Ovary (tissue), 7 donors: ENCODE measurements at regions not wholly inside any gene's neighbourhood (a gene's known extent, or its start where the extent isn't known, plus 50 kb on each side); places are given as distances from the start of the nearest gene placed in this dataset.

Source experiments
- DNase-seq, 5 donors: peaks; one replicate each; pipeline ENCODE4 v3.0.0-alpha.2; 2019 to 2020
- H3K27ac ChIP-seq, 2 donors: fragments of 200-600 bp; one replicate each; pipeline versions ENCODE4 v1.5.1 to v1.8.0; 2019 to 2022
- H3K27me3 ChIP-seq: fragments of 200-600 bp; one replicate; pipeline ENCODE4 v1.8.0; 2022
- H3K36me3 ChIP-seq: fragments of 200-600 bp; sonication (generic); one replicate; pipeline ENCODE4 v1.5.1; 2019
- H3K4me1 ChIP-seq: one replicate; pipeline ENCODE4 v1.8.1; 2013; ENCODE audit warnings: mild to moderate bottlenecking, moderate library complexity; ENCODE audit not compliant: insufficient read depth
- H3K4me3 ChIP-seq: fragments of 200-600 bp; sonication (generic); one replicate; pipeline ENCODE4 v1.5.1; 2017
- H3K9me3 ChIP-seq, 2 donors: fragments of 200-600 bp in 1 of 2; sonication (generic) in 1 of 2; one replicate each; pipeline versions ENCODE4 v1.5.1 to v1.8.1; 2013 to 2019; ENCODE audit warnings: mild to moderate bottlenecking in 1 of 2, moderate library complexity in 1 of 2
- CTCF ChIP-seq, 3 donors: fragments of 450-650 bp in 2 of 3; fragments of 200-600 bp in 1 of 3; IDR thresholded peaks; one replicate each; pipeline versions ENCODE4 v1.5.1 to v1.8.0; 2016 to 2022; ENCODE audit warnings: antibody characterized with exemption in 3 of 3, mild to moderate bottlenecking in 1 of 3
- EP300 ChIP-seq: sonication (generic); formaldehyde crosslinking; IDR thresholded peaks from one replicate; pipeline ENCODE4 v1.6.1; 2017; ENCODE audit warnings: antibody characterized with exemption
- POLR2A ChIP-seq: fragments of 450-650 bp; IDR thresholded peaks from one replicate; pipeline ENCODE4 v1.6.1; 2017; ENCODE audit warnings: antibody characterized with exemption, mild to moderate bottlenecking, moderate library complexity
- WGBS, 3 donors: extraction: QIAGEN DNeasy Blood & Tissue Kit in 1 of 3; methylation state at CpG; one replicate each; pipeline versions ENCODE4 v1.1.5 to v1.1.7; 2013 to 2017; 5-methylcytosine and 5-hydroxymethylcytosine counted together
- intact Hi-C, 4 donors: fragments of 100-400 bp; cut with DNase I; formaldehyde crosslinking; loops; one replicate each; pipeline versions ENCODE4 v1.11.0 to v1.15.1; 2022 to 2023
- donor health status: DM: no; HTN: no; CAD: no; lungs with moderate emphysema.
- donor health status: DM: no; HTN: no; CAD: no.
- donor health status: Bipolar disorder and iron deficiency.
- donor health status: DM: no; HTN: no; CAD: no.
- donor health status: DM: yes; HTN: yes; CAD: no.

DNA sequence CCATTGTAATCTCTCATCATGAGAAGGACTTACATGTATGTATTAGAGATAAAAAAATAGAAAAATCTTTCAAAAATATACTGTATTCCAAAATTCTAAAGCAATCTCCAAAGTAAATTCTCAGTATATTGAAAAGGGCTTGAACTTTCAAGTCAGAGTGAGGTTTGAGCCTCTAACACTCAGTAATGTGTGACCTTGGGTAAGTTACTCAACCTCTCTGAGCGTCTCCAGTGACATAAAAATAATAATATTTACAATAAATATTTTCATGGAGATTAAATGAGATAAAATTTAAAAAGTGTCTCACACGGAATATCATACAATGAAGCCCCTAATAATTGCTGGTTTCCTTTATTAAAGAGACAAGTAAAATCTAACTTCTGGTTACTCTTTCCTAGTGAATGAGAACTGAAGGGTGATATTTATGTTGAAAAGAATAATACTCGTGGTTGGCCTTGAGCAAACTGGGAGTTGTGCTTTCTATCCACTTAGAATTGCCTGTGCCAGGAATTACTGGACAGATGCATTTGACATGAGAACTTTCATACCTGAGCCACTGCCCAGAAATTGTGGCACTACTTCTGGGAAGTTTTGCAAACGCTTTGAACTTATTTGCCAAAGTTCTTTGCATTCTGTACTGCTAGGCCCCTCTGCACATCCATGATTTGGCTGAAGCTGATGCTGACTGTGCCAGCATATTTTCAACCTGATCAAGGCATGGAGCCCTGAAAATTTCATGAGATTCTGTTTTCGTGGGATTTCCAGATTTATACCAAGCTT, 933.7 kb downstream of the GALC start:
- DNase-seq: no peak
- 20 to 35% (median 25%) methylated on average over 5 of the region's 5 CpGs for WGBS, 3 donors
- intact Hi-C loops: no loop called here
- Histone ChIP-seq H3K4me3 (no peak overlapping the region), H3K9me3 (no peaks in the 10 kb centered on the region), H3K27ac (no peak overlapping the region), H3K4me1 (no peaks in the 10 kb centered on the region), H3K27me3 (no peaks in the 10 kb centered on the region), H3K36me3 (no peaks in the 10 kb centered on the region)
- no peak for TF ChIP-seq EP300
- no peak for TF ChIP-seq CTCF (IDR thresholded peaks at IDR 0.05)
- TF ChIP-seq POLR2A: no peak

DNA sequence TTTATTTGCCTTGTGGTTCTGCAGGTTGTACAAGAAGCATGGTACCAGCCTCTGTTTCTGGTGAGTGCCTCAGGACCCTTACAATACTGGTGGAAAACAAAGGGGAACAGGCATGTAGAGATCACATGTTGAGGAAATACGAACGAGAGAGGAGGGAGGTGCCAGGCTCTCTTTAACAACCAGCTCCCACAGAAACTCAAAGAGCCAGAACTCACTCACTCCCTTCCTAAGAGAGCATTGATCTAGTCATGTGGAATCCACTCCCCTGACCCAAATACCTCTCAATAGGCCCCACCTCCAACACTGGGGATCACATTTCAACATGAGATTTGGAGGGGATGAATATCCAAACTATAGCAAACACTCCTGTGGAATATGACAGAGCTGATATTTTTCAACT, 938.0 kb downstream of the GALC start:
- no peaks in the 10 kb centered on the region for H3K27me3 ChIP-seq
- WGBS, 3 donors: 74 to 82% (median 75%) methylated on average over 2 of the region's 2 CpGs
- intact Hi-C loops: no loop called here
- no peaks in the 10 kb centered on the region for H3K4me1 ChIP-seq
- no peak overlapping the region for H3K27ac ChIP-seq
- H3K9me3 ChIP-seq: no peaks in the 10 kb centered on the region
- TF ChIP-seq EP300: no peak
- no peak for TF ChIP-seq POLR2A
- TF ChIP-seq CTCF (IDR thresholded peaks at IDR 0.05): no peak
- no peak for DNase-seq
- no peak overlapping the region for H3K4me3 ChIP-seq
- no peaks in the 10 kb centered on the region for H3K36me3 ChIP-seq

- WGBS, 3 donors: 95 to 100% (median 96%) methylated on average over 1 of the region's 1 CpG
Observed at GRCh38 chr14:87052646-87053225, 940.2 kb downstream of the GALC start.

GRCh38 chr14:87050421-87050820, 942.6 kb downstream of the GALC start:
- Histone ChIP-seq H3K4me1 (no peaks in the 10 kb centered on the region), H3K27ac (no peak overlapping the region), H3K27me3 (no peaks in the 10 kb centered on the region), H3K4me3 (no peak overlapping the region), H3K36me3 (no peaks in the 10 kb centered on the region), H3K9me3 (no peaks in the 10 kb centered on the region)
- 62 to 75% (median 72%) methylated on average over 1 of the region's 1 CpG for WGBS, 3 donors
- intact Hi-C loops: no loop called here
- no peak for TF ChIP-seq CTCF (IDR thresholded peaks at IDR 0.05)
- no peak for TF ChIP-seq EP300
- TF ChIP-seq POLR2A: no peak
- no peak for DNase-seq

More at GRCh38 chr14:87052646-87053225, 940.2 kb downstream of the GALC start:
- Histone ChIP-seq H3K27me3 (no peaks in the 10 kb centered on the region), H3K27ac (no peak overlapping the region), H3K36me3 (no peaks in the 10 kb centered on the region), H3K9me3 (no peaks in the 10 kb centered on the region), H3K4me1 (no peaks in the 10 kb centered on the region), H3K4me3 (no peak overlapping the region)
- TF ChIP-seq POLR2A (no peak), EP300 (no peak), CTCF (IDR thresholded peaks at IDR 0.05) (no peak)
- intact Hi-C loops: no loop called here
- DNase-seq: no peak
